Stimulated activated naive CD8-positive, alpha-beta T cell treated with anti-CD3 and anti-CD28 coated beads, Interleukin-15, Interleukin-2, amounts not matched to agents 100 ng/mL and 50 ng/mL, for 24 hours (primary cell): ENCODE measurements at regions not wholly inside any gene's neighbourhood (a gene's known extent, or its start where the extent isn't known, plus 50 kb on each side); places are given as distances from the start of the nearest gene placed in this dataset.
"Not testable (repeated sequence)": the region's sequence is repeated elsewhere in the genome, so short reads cannot be mapped to it uniquely, and the experiment has no call there.

Experiments used
- H3K27ac Mint-ChIP-seq: one replicate; pipeline ENCODE4 v1.8.0; 2021; ENCODE audit warnings: mild to moderate bottlenecking, mixed read lengths
- H3K27me3 Mint-ChIP-seq: one replicate; pipeline ENCODE4 v1.8.0; 2021; ENCODE audit warnings: mixed read lengths
- H3K36me3 Mint-ChIP-seq: one replicate; pipeline ENCODE4 v1.8.0; 2021; ENCODE audit warnings: low read depth, mixed read lengths
- H3K4me1 Mint-ChIP-seq: one replicate; pipeline ENCODE4 v1.8.0; 2021; ENCODE audit warnings: low read depth, mixed read lengths
- H3K4me3 Mint-ChIP-seq: one replicate; pipeline ENCODE4 v1.8.0; 2021; ENCODE audit warnings: mild to moderate bottlenecking, mixed read lengths
- H3K9me3 Mint-ChIP-seq: one replicate; pipeline ENCODE4 v1.8.0; 2021; ENCODE audit warnings: mixed read lengths

GRCh38 chr6:157727629-157728182, 95.3 kb upstream of the SNX9 start:
- Mint-ChIP-seq H3K4me3 (no peak overlapping the region), H3K27me3 (no peaks in the 10 kb centered on the region)

DNA sequence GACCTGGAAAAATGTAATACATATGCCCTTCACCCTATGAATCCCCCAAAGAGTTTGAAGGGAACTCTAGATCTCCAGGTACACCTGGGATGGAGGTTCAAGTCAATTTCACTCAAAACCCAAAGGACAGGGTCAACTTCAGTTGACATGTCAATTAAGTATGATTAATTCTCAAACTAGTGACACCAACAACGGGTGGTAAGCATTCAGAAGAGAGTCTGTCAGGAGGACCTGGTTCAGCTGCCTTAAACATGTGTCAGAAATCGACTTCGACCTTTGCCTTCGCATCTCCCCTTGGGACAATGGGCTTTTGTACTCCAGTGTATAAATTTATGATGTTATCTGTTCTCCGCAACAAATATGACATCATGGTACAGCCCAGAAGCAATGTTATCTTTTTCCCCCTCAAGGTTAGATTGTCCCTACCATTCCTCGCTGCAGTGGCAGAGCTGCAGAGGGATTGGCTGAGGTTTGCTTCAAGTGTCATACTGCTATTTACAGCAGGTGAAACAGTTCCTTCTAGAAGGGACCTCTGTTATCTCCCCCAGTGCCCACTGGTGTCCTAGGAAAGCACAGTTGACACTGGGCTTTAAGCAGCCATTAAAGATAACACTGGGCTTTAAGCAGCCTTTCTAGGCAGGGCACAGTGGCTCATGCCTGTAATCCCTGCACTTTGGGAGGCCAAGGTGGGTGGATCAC, 94.7 kb upstream of the SNX9 start:
- Mint-ChIP-seq H3K4me1 (no peaks in the 10 kb centered on the region), H3K4me3 (no peak overlapping the region), H3K9me3 (peaks cover 17% of the 10 kb centered on the region), H3K36me3 (peaks cover 8% of the 10 kb centered on the region), H3K27me3 (no peaks in the 10 kb centered on the region), H3K27ac (no peak overlapping the region)

More at GRCh38 chr6:157727629-157728182, 95.3 kb upstream of the SNX9 start:
- Mint-ChIP-seq H3K4me1 (no peaks in the 10 kb centered on the region), H3K27ac (no peak overlapping the region), H3K36me3 (peaks cover 8% of the 10 kb centered on the region), H3K9me3 (peaks cover 17% of the 10 kb centered on the region)

- H3K27ac Mint-ChIP-seq: no peak overlapping the region
- no peaks in the 10 kb centered on the region for H3K27me3 Mint-ChIP-seq
- H3K4me3 Mint-ChIP-seq: no peak overlapping the region
- no peaks in the 10 kb centered on the region for H3K36me3 Mint-ChIP-seq
- H3K4me1 Mint-ChIP-seq: no peaks in the 10 kb centered on the region
- peaks cover under 1% of the 10 kb centered on the region for H3K9me3 Mint-ChIP-seq
Measured at GRCh38 chr6:157731221-157731620, 91.8 kb upstream of the SNX9 start.

- H3K36me3 Mint-ChIP-seq: no peaks in the 10 kb centered on the region
- H3K4me3 Mint-ChIP-seq: no peak overlapping the region
- H3K4me1 Mint-ChIP-seq: no peaks in the 10 kb centered on the region
- no peaks in the 10 kb centered on the region for H3K9me3 Mint-ChIP-seq
- no peak overlapping the region for H3K27ac Mint-ChIP-seq
- no peaks in the 10 kb centered on the region for H3K27me3 Mint-ChIP-seq
Measured at GRCh38 chr6:157732007-157732406, 91.0 kb upstream of the SNX9 start.

GRCh38 chr6:157732416-157733161, 90.5 kb upstream of the SNX9 start:
- Mint-ChIP-seq H3K4me3 (no peak overlapping the region), H3K36me3 (no peaks in the 10 kb centered on the region), H3K27ac (no peak overlapping the region), H3K27me3 (no peaks in the 10 kb centered on the region), H3K4me1 (no peaks in the 10 kb centered on the region), H3K9me3 (peaks cover 4% of the 10 kb centered on the region)

DNA sequence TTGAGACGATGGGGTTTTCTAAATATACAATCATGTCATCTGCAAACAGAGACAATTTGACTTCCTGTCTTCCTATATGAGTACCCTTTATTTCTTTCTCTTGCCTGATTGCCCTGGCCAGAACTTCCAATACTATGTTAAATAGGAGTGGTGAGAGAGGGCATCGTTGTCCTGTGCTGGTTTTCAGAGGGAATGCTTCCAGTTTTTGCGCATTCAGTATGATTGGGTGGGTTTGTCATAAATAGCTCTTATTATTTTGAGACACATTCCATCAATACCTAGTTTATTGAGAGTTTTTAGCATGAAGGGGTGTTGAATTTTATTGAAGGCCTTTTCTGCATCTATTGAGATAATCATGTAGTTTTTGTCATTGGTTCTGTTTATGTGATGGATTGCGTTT, 86.5 kb upstream of the SNX9 start:
- H3K4me3 Mint-ChIP-seq, H3K9me3 Mint-ChIP-seq, H3K27me3 Mint-ChIP-seq, H3K4me1 Mint-ChIP-seq, H3K36me3 Mint-ChIP-seq, H3K27ac Mint-ChIP-seq: not testable (repeated sequence)

- no peaks in the 10 kb centered on the region for H3K36me3 Mint-ChIP-seq
- peaks cover 2% of the 10 kb centered on the region for H3K27me3 Mint-ChIP-seq
- H3K9me3 Mint-ChIP-seq: peaks cover 6% of the 10 kb centered on the region
- no peak overlapping the region for H3K27ac Mint-ChIP-seq
- H3K4me1 Mint-ChIP-seq: peaks cover 5% of the 10 kb centered on the region
- no peak overlapping the region for H3K4me3 Mint-ChIP-seq
Measured at GRCh38 chr6:157741321-157741947, 81.6 kb upstream of the SNX9 start.

GRCh38 chr6:157741948-157742556, 81.0 kb upstream of the SNX9 start:
- no peak overlapping the region for H3K4me3 Mint-ChIP-seq
- no peak overlapping the region for H3K27ac Mint-ChIP-seq
- peaks cover 4% of the 10 kb centered on the region for H3K27me3 Mint-ChIP-seq

DNA sequence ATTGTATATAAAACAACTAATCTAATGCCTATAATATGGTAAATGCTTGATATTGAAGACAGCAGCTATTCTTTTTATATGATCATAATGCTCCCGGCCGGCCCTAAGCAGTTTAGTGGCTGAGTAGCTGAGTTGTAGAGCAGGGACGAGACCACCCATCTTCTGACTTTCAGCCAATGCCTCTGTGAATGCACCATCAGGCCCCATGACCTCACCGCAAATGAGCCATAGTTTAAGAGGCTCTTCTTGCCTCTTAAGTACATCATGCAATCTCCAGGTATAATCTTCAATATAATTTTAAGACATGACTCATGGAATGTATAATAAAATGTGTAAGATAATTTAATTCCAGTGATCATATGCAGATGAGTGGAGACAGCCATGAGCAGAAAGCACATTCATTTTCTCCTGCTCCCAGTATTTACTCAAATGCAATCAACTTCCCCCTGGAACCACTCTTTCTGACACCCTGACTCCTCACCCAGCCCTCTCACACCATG, 78.9 kb upstream of the SNX9 start:
- Mint-ChIP-seq H3K27ac (no peak overlapping the region), H3K9me3 (no peaks in the 10 kb centered on the region), H3K4me1 (peaks cover 24% of the 10 kb centered on the region), H3K4me3 (no peak overlapping the region), H3K36me3 (no peaks in the 10 kb centered on the region), H3K27me3 (peaks cover 4% of the 10 kb centered on the region)

More at GRCh38 chr6:157741948-157742556, 81.0 kb upstream of the SNX9 start:
- Mint-ChIP-seq H3K9me3 (peaks cover 6% of the 10 kb centered on the region), H3K36me3 (no peaks in the 10 kb centered on the region), H3K4me1 (peaks cover 10% of the 10 kb centered on the region)

DNA sequence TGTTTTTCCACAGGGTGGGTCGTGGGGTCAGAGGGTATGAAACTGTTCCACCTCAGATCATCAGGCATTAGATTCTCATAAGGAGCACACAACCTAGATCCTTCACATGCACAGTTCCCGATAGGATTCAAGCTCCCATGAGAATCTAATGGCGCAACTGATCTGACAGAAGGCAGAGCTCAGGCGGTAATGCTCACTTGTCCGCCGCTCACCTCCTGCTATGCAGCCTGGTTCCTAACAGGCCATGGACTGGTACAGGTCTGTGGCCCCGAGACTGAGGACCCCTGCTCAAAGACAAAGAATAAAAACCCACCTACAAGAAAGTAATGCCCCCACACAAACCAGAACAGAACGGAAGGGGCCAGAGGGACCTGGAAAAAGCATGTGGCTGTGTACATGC, 76.1 kb upstream of the SNX9 start:
- Mint-ChIP-seq H3K27ac (no peak overlapping the region), H3K9me3 (peaks cover 4% of the 10 kb centered on the region), H3K27me3 (peaks cover 4% of the 10 kb centered on the region), H3K4me1 (peaks cover 51% of the 10 kb centered on the region), H3K4me3 (no peak overlapping the region), H3K36me3 (peaks cover 5% of the 10 kb centered on the region)

- H3K27ac Mint-ChIP-seq: no peak overlapping the region
Measured at GRCh38 chr6:157747370-157747769, 75.7 kb upstream of the SNX9 start.

GRCh38 chr6:157748839-157749571, 74.0 kb upstream of the SNX9 start:
- Mint-ChIP-seq H3K9me3 (peaks cover 10% of the 10 kb centered on the region), H3K4me3 (peak overlapping the region; percentile 25), H3K27ac (peak overlapping the region; percentile 82), H3K36me3 (peaks cover 10% of the 10 kb centered on the region), H3K27me3 (peaks cover 4% of the 10 kb centered on the region), H3K4me1 (peaks cover 72% of the 10 kb centered on the region)

More at GRCh38 chr6:157747370-157747769, 75.7 kb upstream of the SNX9 start:
- Mint-ChIP-seq H3K27me3 (peaks cover 4% of the 10 kb centered on the region), H3K36me3 (peaks cover 5% of the 10 kb centered on the region), H3K9me3 (peaks cover 4% of the 10 kb centered on the region), H3K4me3 (no peak overlapping the region), H3K4me1 (peaks cover 56% of the 10 kb centered on the region)

- H3K4me1 Mint-ChIP-seq: peaks cover 89% of the 10 kb centered on the region
- not testable (repeated sequence) for H3K4me3 Mint-ChIP-seq, H3K9me3 Mint-ChIP-seq, H3K27ac Mint-ChIP-seq, H3K27me3 Mint-ChIP-seq
- peaks cover 10% of the 10 kb centered on the region for H3K36me3 Mint-ChIP-seq
Measured at GRCh38 chr6:157750973-157751372, 72.1 kb upstream of the SNX9 start.

DNA sequence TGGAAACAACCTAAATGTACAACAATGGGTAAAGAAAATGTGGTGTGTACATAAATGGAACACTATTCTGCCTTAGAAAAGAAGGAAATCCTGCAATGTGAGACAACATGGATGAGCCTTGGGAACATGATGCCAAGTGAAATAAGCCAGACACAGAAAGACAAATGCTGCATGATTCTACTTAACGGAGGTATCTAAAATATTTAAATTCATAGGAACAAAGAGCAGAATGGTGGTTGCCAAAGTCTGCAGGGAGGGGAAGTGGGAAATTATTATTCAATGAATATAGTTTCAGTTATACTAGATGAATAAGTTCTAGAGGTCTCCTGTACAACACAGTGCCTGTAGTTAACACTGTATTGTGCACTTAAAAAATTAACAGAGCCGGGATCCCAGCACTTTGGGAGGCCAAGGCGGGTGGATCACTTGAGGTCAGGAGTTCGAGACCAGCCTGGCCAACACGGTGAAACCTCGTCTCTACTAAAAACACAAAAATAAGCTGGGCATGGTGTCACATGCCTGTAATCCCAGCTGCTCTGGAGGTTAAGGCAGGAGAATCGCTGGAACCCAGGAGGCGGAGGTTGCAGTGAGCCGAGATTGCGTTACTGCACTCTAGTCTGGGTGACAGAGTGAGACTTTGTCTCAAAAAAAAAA, 71.4 kb upstream of the SNX9 start:
- peak overlapping the region; percentile 45 for H3K27ac Mint-ChIP-seq
- no peaks in the 10 kb centered on the region for H3K27me3 Mint-ChIP-seq
- H3K9me3 Mint-ChIP-seq: peaks cover 10% of the 10 kb centered on the region
- H3K4me1 Mint-ChIP-seq: peaks cover 92% of the 10 kb centered on the region
- H3K36me3 Mint-ChIP-seq: peaks cover 10% of the 10 kb centered on the region
- H3K4me3 Mint-ChIP-seq: peak overlapping the region; percentile 9
